Activated CD8-positive, alpha-beta T cell treated with anti-CD3 and anti-CD28 coated beads for 36 hours (primary cell): ENCODE measurements at regions not wholly inside any gene's neighbourhood (a gene's known extent, or its start where the extent isn't known, plus 50 kb on each side); places are given as distances from the start of the nearest gene placed in this dataset.

Experiments used
- ATAC-seq: fragments of 200-7000 bp; cut with Tn5 transposase; one replicate; pipeline ENCODE4 v1.10.0; 2021; ENCODE audit warnings: mild to moderate bottlenecking, moderate library complexity
- CTCF ChIA-PET: fragments of 350-600 bp; sonication (Branson Sonifier 250); formaldehyde crosslinking; loops from one replicate; lab custom pipeline; 2021; ENCODE audit warnings: antibody characterized with exemption; lab: Charles Lee
- POLR2A ChIA-PET: fragments of 350-600 bp; sonication (Branson Sonifier 250); formaldehyde crosslinking; loops from one replicate; lab custom pipeline; 2021; ENCODE audit warnings: antibody characterized with exemption; lab: Charles Lee
- DNase-seq: peaks from one replicate; pipeline ENCODE4 v3.0.0-alpha.2; 2020
- H3K27ac Mint-ChIP-seq: one replicate; pipeline ENCODE4 v1.8.0; 2021; ENCODE audit warnings: mild to moderate bottlenecking, mixed read lengths
- H3K27me3 Mint-ChIP-seq: one replicate; pipeline ENCODE4 v1.8.0; 2021; ENCODE audit warnings: mixed read lengths
- H3K36me3 Mint-ChIP-seq: one replicate; pipeline ENCODE4 v1.8.0; 2021; ENCODE audit warnings: low read depth, mixed read lengths
- H3K4me1 Mint-ChIP-seq: one replicate; pipeline ENCODE4 v1.8.0; 2021; ENCODE audit warnings: low read depth, mixed read lengths
- H3K4me3 Mint-ChIP-seq: one replicate; pipeline ENCODE4 v1.8.0; 2021; ENCODE audit warnings: mild to moderate bottlenecking, moderate library complexity, mixed read lengths
- H3K9me3 Mint-ChIP-seq: one replicate; pipeline ENCODE4 v1.8.0; 2021; ENCODE audit warnings: mixed read lengths
- intact Hi-C: fragments of 100-400 bp; cut with micrococcal nuclease; formaldehyde crosslinking; loops from one replicate; pipeline ENCODE4 v1.10.0; 2022
- TF ChIP-seq, protein P1 (sequence below): fragments of 200-600 bp; IDR thresholded peaks from one replicate; pipeline ENCODE4 v1.8.0; 2022; ENCODE audit warnings: antibody characterized with exemption, mild to moderate bottlenecking

- Mint-ChIP-seq H3K4me3 (no peak overlapping the region), H3K27ac (no peak overlapping the region), H3K9me3 (no peaks in the 10 kb centered on the region), H3K4me1 (no peaks in the 10 kb centered on the region), H3K27me3 (peaks cover 13% of the 10 kb centered on the region), H3K36me3 (no peaks in the 10 kb centered on the region)
- intact Hi-C loops: no loop called here
- CTCF ChIA-PET: interaction anchor here (0.6 kb wide), 1 partner anchor 19 kb away, joined by 3 read pairs; no protein-coding TSS in a partner anchor
- ATAC-seq: no peak
- no peak for DNase-seq
- TF ChIP-seq, protein P1, sequence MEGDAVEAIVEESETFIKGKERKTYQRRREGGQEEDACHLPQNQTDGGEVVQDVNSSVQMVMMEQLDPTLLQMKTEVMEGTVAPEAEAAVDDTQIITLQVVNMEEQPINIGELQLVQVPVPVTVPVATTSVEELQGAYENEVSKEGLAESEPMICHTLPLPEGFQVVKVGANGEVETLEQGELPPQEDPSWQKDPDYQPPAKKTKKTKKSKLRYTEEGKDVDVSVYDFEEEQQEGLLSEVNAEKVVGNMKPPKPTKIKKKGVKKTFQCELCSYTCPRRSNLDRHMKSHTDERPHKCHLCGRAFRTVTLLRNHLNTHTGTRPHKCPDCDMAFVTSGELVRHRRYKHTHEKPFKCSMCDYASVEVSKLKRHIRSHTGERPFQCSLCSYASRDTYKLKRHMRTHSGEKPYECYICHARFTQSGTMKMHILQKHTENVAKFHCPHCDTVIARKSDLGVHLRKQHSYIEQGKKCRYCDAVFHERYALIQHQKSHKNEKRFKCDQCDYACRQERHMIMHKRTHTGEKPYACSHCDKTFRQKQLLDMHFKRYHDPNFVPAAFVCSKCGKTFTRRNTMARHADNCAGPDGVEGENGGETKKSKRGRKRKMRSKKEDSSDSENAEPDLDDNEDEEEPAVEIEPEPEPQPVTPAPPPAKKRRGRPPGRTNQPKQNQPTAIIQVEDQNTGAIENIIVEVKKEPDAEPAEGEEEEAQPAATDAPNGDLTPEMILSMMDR: no peak
- POLR2A ChIA-PET: no interaction called here
These were observed 146.8 kb upstream of the MAGI3 start for GRCh38 chr1:113243529-113243928.

DNA sequence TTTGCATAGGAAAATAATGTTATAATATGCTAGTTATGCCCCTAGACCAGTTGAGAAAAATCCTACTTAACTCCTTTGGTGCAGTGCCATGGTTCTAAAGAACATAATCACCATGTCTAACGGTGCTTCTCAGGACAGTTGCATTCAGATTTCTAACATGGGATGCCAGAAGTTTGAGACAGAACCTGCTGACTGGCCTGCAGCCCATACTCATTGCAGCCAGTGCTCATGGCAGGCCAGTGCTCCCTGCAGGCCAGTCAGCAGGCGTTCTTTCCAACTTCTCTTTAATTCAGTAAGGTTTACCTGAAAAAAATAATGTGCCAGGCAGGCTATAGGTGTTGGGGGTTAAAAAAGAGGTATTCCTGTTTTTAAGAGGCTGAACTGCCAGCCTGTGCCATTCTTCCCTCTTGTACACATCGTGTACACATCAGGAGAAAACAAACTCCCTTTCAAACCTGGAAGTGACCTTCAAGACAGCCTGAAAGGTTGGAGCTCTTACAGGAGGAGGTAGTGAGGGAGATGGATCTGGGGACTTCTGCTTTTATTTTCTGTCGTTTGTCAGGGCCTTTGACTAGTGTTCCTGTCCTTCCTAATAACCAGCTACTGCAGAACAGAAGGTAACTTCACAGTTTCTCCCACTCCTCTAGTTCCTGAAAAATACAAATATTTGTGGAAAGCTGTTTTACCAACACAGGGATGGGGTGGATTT lies 146.0 kb upstream of the MAGI3 start:
- no peaks in the 10 kb centered on the region for H3K4me1 Mint-ChIP-seq
- DNase-seq: no peak
- intact Hi-C loops: no loop called here
- ChIA-PET POLR2A (interaction anchor here (0.6 kb wide), 1 partner anchor 81 kb away, joined by 4 read pairs; no protein-coding TSS in a partner anchor), CTCF (no interaction called here)
- no peak overlapping the region for H3K4me3 Mint-ChIP-seq
- H3K27me3 Mint-ChIP-seq: peaks cover 13% of the 10 kb centered on the region
- no peaks in the 10 kb centered on the region for H3K9me3 Mint-ChIP-seq
- TF ChIP-seq, protein P1: no peak
- no peaks in the 10 kb centered on the region for H3K36me3 Mint-ChIP-seq
- no peak for ATAC-seq
- no peak overlapping the region for H3K27ac Mint-ChIP-seq

DNA sequence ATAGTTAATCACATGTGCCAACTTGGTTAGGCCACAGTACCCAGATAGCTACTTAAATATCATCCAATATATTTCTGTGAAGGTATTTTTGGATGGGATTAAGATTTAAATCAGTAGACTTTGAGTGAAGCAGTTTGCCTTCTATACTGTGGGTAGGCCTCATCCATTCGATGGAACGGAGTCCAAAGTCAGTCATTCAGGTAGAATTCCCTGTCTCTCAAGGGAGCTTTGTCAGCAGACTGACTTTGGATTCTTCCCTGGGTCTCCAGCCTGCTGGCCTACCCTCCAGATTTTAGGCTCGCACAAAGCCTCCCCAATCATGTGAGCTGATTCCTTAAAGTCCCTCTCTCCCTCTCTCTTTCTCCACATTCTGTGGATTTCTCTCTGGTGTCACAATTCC lies 145.1 kb upstream of the MAGI3 start:
- H3K36me3 Mint-ChIP-seq: no peaks in the 10 kb centered on the region
- ChIA-PET CTCF (no interaction called here), POLR2A (interaction anchor here (0.6 kb wide), 1 partner anchor 80 kb away, joined by 4 read pairs; no protein-coding TSS in a partner anchor)
- H3K4me1 Mint-ChIP-seq: no peaks in the 10 kb centered on the region
- ATAC-seq (no peak), DNase-seq (no peak)
- intact Hi-C loops: no loop called here
- TF ChIP-seq, protein P1: no peak
- no peak overlapping the region for H3K4me3 Mint-ChIP-seq
- H3K27ac Mint-ChIP-seq: no peak overlapping the region
- H3K27me3 Mint-ChIP-seq: peaks cover 8% of the 10 kb centered on the region
- H3K9me3 Mint-ChIP-seq: no peaks in the 10 kb centered on the region

DNA sequence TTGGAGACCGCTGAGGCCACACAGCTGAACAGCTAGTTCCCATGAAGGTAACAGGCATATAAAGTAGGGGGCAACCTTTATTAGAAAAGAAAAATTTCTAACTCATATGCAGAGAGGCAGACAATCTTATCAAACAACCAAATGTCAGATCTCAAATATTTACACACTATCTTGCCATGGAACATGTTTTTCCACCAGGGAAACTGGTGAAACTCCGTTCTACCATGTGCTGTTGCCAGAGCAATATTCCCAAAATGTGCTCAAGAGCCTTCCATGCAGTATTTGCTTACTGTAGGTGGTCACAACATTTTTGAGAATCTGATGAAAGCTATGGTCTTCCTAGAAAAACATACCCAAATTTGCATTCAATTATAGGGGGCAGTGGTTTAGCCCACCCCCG lies 143.4 kb upstream of the MAGI3 start:
- ChIA-PET CTCF (no interaction called here), POLR2A (no interaction called here)
- H3K4me1 Mint-ChIP-seq: no peaks in the 10 kb centered on the region
- intact Hi-C loops: no loop called here
- ATAC-seq: no peak
- TF ChIP-seq, protein P1: no peak
- H3K27ac Mint-ChIP-seq: no peak overlapping the region
- DNase-seq: no peak
- H3K27me3 Mint-ChIP-seq: peaks cover 2% of the 10 kb centered on the region
- H3K36me3 Mint-ChIP-seq: no peaks in the 10 kb centered on the region
- no peak overlapping the region for H3K4me3 Mint-ChIP-seq
- no peaks in the 10 kb centered on the region for H3K9me3 Mint-ChIP-seq

GRCh38 chr1:113247355-113247754 lies 143.0 kb upstream of the MAGI3 start:
- no peak for DNase-seq
- POLR2A ChIA-PET: no interaction called here
- H3K27ac Mint-ChIP-seq: no peak overlapping the region
- ATAC-seq: no peak
- no peaks in the 10 kb centered on the region for H3K9me3 Mint-ChIP-seq
- no peak overlapping the region for H3K4me3 Mint-ChIP-seq
- TF ChIP-seq, protein P1: no peak
- no peaks in the 10 kb centered on the region for H3K36me3 Mint-ChIP-seq
- H3K27me3 Mint-ChIP-seq: peaks cover 2% of the 10 kb centered on the region
- CTCF ChIA-PET: no interaction called here
- H3K4me1 Mint-ChIP-seq: no peaks in the 10 kb centered on the region
- intact Hi-C loops: no loop called here
